M059J (cell line): ENCODE measurements at regions not wholly inside any gene's neighbourhood (a gene's known extent, or its start where the extent isn't known, plus 50 kb on each side); places are given as distances from the start of the nearest gene placed in this dataset.

Experiments used
- DNase-seq: peaks from one replicate; pipeline ENCODE4 v3.0.0-alpha.2; 2012; ENCODE audit warnings: low read depth

GRCh38 chr12:115583591-115583990 lies 693.9 kb downstream of the MED13L start:
- peak; percentile 8 for DNase-seq

GRCh38 chr12:115577401-115577800 lies 700.1 kb downstream of the MED13L start:
- DNase-seq = no peak

- DNase-seq = no peak
Observed at GRCh38 chr12:115574826-115575225, 702.7 kb downstream of the MED13L start.

- peak; percentile 9 for DNase-seq
Observed at GRCh38 chr12:115572440-115572839, 705.1 kb downstream of the MED13L start.

- DNase-seq = no peak
Observed at GRCh38 chr12:115571446-115571845, 706.0 kb downstream of the MED13L start.

GRCh38 chr12:115571027-115571426 lies 706.5 kb downstream of the MED13L start:
- no peak for DNase-seq

GRCh38 chr12:115570069-115570777 lies 707.3 kb downstream of the MED13L start:
- peak; percentile 88 for DNase-seq

GRCh38 chr12:115569345-115570068 lies 708.0 kb downstream of the MED13L start:
- DNase-seq = peak; percentile 54

- no peak for DNase-seq
Observed at GRCh38 chr12:115558281-115558680, 719.2 kb downstream of the MED13L start.

GRCh38 chr12:115553622-115554021 lies 723.9 kb downstream of the MED13L start:
- DNase-seq = no peak

- DNase-seq = peak; percentile 76
Observed at GRCh38 chr12:115543269-115543668, 734.2 kb downstream of the MED13L start.

- DNase-seq = peak; percentile 96
Observed at GRCh38 chr12:115542656-115543055, 734.8 kb downstream of the MED13L start.

- DNase-seq = peak; percentile 87
Observed at GRCh38 chr12:115541891-115542421, 735.5 kb downstream of the MED13L start.

- peak; percentile 17 for DNase-seq
Observed at GRCh38 chr12:115528466-115528865, 749.0 kb downstream of the MED13L start.

- no peak for DNase-seq
Observed at GRCh38 chr12:115521771-115522409, 755.6 kb downstream of the MED13L start.

- no peak for DNase-seq
Observed at GRCh38 chr12:115519887-115520286, 757.6 kb downstream of the MED13L start.

GRCh38 chr12:115519359-115519758 lies 758.1 kb downstream of the MED13L start:
- DNase-seq = no peak

- no peak for DNase-seq
Observed at GRCh38 chr12:115517913-115518312, 759.6 kb downstream of the MED13L start.

GRCh38 chr12:115511986-115512711 lies 765.3 kb downstream of the MED13L start:
- no peak for DNase-seq

- DNase-seq = no peak
Observed at GRCh38 chr12:115511305-115511704, 766.2 kb downstream of the MED13L start.

- DNase-seq = no peak
Observed at GRCh38 chr12:115508990-115509389, 768.5 kb downstream of the MED13L start.
